SIG-M5 (cell line): ENCODE measurements at regions not wholly inside any gene's neighbourhood (a gene's known extent, or its start where the extent isn't known, plus 50 kb on each side); places are given as distances from the start of the nearest gene placed in this dataset.
"Not testable (repeated sequence)": the region's sequence is repeated elsewhere in the genome, so short reads cannot be mapped to it uniquely, and the experiment has no call there.

Source experiments
- DNase-seq: peaks from one replicate; lab custom pipeline; 2025; lab: John Stamatoyannopoulos, UW

DNA sequence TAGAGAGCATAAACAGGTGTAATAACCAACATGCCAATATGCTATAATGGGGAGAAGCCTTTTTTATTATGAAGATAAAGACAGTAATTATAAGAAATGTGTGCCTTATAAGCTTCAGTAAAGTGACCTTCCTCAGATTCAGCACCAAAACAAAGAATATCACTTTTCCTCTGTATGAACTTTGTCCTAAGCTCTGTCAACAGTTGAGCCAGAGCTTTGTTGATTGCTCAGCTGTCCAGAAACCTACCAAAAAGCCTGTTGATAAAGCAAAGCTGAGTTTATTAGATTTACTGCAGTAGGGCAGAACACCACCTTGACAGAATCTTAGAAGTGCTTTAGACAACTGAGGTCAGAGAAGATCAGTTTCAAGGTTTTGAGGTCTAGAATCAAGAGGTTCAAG is 635.3 kb downstream of the EDEM1 start:
- no peak for DNase-seq

DNA sequence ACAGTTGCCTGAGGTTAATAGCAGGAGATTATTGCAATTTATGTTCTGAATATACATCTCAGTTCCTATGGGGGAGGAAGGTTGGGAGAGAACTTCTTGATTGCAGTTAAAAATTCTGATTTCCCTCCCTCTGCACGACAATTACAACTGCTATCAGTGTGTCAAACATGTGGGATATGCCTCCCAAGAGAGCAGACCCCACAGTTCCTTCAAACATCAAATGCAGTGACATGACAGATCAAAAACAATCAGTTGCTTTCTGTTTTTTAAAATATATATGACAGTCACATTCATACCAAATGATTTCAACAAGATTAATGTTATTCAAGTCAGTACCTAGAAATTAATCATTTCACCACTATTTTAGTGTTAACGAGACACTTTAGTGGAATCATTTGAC is 639.0 kb downstream of the EDEM1 start:
- no peak for DNase-seq

DNA sequence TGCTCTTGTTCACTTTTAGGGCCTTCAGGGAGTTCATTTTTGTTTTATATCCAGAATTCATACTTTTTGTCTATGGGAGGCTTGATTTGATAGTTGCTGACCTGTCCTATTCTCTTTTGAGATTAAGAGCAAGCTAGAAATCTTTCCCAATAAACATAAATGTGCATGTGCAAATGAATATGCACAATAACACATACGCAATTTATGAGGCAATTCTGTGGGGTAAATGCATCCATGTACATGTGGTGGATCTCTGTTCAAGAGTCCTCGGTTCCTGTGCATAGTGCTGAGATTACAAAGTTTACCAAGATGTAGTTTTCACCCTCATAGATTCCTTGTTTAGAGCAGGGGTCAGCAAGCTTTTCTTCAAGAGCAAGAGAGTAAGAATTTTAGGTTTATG is 640.7 kb downstream of the EDEM1 start:
- DNase-seq = no peak

DNA sequence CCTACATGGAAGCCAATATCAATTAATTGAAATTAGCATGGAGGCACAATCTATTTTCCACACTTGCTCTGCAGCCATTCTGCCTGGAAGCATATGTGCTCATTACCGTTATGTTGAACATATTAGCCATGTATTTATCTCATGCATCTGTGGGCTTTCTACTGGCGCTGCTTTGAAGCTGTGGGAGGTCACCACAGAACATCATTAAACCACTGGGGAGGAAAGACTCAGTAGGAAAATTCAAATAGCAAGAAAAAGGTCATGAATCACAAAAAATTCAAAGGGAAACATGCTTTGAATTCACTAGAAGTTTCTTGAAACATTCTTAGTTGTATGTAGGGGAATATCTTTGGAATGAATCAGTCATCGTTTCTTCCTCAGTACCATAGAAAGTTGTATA is 652.5 kb downstream of the EDEM1 start:
- DNase-seq = no peak

DNA sequence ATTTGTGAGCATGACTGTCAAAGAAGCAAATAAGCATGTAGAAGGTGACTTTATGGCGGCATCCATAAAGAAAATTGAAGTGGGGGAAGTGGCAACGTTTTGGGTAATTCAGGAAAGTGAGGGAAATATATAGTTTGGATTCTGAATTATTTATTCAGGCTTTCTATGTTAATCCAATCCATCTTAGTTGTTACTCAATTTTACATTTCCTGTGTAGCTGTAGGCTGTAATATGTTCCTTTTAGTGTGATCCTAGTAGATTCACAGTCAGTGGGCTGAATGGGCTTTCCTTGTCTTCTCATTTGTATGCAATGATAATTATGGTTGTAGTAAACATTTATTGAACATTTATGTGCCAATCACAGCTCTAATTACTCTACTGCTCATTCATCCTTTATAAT is 654.1 kb downstream of the EDEM1 start:
- DNase-seq = no peak

DNA sequence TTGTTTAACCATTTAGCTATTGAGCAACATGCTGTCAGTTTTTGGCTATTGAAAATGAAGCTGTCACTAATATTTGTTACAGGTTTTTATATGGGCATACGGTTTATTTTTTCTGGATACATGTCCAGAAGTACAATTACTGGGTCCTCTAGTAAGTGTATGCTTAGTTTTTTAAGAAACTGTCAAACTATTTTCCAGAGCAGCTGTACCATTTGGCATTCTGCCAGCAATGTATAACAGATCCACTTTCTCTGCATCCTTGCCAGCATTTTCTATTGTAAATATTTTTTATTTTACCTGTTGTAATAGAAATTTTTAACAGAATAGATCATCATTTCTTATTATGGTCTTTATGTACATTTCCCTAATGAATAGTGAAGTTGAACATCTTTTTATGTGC is 658.8 kb downstream of the EDEM1 start:
- DNase-seq = no peak

DNA sequence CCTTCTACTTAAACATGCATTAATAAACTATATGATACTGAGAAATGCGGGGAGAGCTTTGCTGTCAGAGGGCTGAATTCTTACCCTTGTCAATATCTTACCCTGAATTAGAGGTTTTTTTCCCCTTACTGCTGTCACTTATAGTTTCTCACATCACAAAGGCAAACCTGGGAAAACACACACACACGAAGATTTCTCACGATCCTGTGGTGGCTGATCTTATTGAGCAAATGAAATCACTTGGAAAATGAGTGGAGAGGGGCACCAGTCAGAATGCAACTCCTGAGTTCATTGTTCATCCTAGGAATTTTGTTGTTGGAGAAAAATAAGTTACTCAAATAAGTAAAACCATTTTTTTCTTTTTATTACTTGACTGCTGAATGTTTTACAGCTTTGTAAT is 673.6 kb downstream of the EDEM1 start:
- DNase-seq = no peak

DNA sequence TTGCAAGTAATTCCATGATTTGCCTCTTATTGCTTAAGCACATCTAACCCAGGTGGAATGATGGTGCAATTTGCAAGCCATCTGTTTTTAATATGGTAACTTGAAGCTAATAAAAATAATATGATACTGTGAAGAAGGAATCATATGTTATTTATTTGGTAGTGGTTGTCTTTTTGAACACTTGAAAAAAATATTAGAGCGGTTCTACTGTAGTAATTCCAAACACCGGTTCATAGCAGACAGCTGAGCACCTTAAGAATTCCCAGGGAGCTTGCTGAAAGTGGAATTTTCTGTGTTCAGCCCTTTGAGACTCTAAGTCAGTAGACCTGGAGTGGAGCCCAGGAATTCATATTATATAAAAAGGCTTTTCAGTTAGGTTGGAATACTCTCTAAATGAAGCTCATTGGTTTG is 687.4 kb downstream of the EDEM1 start:
- DNase-seq = no peak

DNA sequence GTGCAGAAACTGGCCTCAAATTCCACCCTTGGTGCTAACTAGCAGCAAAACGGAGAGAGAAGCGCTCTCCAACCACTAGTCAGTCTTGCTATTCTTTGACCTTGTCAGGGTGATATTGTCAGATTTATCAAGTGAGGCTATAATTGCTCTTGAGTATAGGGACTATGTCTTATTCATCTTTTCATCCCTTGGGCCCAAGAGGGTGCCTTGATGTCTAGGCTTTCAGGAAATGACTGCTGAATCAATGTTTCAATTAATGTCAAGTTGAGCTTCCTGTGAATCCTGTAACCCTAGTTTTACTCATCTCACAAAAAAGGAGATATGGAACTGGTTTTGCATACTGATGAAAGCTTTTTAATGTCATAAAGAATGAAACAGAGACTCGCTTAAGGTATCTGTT is 701.3 kb downstream of the EDEM1 start:
- no peak for DNase-seq

DNA sequence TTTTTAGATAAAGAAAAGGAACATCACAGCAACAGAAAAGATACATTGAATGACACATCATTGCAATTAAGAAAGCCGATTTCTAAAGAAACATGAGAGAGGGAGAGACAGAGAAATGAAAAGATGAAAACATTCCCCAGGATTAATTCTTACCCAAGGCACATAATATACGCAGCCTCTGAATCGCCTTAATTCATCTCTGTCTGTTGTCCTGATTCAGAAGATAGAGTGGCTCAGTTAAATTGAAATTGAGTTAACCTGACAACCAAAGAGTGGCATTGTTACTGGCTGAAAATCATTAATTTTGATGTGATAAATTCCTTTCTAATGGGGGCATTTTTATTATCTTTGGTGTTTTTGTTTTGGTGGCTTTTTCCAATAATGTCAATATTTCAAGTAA is 701.9 kb downstream of the EDEM1 start:
- no peak for DNase-seq

DNA sequence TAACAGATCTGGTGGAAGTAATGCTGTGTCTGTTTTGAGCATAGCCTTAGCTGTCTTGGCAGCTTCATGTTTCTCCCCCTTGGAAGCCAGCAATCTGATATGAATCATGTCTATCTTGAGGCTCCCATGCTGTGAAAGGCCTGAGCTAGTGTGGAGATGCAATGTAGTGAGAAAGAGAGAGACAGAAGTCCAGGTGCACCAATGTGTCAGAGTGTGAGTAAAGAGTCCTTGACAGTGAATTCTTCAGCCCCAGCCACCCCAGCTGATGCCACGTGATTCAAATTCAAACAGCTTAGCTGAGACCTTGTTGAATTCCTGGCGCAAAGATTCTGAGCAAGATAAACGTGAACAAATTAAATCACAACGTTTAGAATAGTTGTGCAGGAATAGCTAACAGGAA is 704.2 kb downstream of the EDEM1 start:
- no peak for DNase-seq

DNA sequence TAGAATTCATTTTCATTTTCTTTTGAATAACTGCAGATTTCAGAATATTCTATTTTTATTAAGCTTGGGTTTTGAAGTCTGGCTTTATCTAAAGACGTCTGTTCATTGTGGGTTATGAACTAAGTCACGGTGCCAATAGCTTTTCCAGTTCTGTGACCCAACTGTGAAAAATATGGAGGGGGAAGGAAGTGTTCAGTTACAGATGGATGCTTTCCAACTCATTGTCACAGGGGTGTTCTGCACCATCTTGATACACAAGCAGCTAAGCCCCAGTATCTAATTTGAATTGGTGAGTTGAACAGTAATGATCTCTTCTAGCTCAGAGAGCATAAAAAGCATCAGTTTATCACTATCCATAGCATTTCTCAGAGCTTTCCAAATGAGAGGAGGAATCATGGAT is 710.6 kb downstream of the EDEM1 start:
- DNase-seq = no peak

DNA sequence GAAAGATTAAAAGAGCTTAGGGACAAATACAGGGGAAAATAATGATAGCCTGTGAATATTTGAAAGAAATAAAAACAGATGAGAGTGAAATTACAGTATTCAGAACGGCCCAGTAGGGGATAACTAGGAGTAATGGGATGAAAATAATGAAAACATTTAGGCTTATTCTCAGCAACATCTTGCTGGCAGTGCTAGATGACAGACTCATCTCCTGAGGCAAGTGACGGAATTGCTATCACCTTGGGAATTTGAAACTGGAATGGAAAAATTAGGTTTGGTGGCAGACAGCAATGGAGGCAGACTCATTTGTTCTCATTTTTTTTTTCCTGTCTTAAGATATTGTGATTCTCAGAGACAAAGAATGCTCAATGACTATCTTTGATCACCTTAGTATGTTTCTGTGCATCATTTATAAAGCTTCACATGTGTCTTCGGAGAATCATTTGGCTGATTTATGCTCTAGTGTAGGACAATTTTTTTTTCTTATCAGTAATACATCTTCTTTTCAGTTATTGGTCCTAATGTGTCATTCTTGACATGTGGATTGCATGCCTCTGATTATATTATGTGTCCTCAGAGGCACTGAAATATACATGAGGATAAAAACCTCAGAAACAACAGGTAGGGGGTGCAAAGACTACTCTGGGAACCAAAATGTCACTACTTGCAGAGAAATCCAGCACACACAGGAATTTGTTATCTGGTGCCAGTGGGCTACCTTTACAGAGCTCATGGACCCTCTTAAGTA is 711.7 kb downstream of the EDEM1 start:
- DNase-seq = no peak

DNA sequence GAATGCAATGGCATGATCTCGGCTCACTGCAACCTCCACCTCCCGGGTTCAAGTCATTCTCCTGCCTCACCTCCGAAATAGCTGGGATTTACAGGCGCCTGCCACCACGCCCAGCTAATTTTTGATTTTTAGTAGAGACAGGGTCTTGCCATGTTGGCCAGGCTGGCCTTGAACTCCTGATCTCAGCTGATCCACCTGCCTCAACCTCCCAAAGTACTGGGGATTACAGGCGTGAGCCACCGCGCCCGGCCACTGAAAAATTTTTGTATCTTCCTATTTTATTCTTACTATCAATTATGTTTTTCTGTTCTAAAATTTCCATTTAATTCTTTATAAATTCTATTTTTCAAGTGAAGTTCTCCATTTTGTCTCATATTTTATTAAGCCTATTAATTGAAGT is 730.4 kb downstream of the EDEM1 start:
- DNase-seq = no peak

DNA sequence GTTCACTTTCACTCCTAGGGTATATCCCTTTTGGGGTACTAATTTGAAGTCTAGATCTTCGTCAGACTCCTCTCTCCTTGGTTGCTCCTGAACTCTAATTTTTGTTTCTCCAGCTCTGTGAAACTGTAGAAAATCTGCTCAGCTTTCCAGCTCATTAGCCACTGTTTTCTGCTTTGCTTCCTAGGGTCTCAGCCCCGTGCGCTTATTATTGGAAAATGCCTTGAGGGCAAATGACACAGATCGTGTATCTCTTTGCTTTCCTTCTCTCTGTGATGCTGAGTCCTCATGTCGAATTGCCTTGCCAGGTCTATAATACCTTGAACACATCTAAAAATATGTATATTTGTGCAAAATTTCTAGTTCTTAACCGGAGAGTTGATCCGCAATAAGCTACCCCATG is 731.1 kb downstream of the EDEM1 start:
- DNase-seq = no peak

DNA sequence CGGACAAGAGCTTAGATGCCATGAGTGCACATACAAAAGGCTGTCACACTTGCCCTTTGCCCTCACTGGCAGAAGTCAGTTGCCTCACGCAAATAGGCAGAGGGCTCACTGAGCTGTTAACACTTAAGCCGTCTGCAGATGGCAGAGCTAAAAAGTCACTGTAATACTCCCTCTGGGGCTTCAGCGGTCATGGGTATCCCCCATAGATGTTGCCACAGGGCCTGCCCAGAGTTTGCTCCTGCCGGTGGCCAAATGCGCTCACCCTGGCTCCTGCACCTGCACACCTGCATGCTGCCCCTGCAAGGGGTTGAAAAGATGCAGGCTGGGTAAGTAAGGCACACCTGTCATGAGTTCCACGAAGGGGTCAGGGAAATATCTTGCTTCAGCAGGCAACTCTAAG is 741.5 kb downstream of the EDEM1 start:
- DNase-seq = no peak

DNA sequence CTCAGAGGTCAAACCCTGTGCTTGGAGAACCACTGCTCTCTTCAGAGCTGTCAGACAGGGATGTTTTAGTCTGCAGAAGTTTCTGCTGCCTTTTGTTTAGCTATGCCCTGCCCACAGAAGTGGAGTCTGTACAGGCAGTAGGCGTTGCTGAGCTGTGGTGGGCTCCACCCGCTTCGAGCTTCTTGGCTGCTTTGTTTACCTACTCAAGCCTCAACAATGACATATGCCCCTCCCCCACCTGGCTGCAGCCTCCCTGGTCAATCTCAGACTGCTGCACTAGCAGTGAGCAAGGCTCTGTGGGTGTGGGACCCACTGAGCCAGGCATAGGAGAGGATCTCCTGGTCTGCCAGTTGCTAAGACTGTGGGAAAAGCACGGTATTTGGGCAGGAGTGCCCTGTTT is 756.6 kb downstream of the EDEM1 start:
- not testable (repeated sequence) for DNase-seq

DNA sequence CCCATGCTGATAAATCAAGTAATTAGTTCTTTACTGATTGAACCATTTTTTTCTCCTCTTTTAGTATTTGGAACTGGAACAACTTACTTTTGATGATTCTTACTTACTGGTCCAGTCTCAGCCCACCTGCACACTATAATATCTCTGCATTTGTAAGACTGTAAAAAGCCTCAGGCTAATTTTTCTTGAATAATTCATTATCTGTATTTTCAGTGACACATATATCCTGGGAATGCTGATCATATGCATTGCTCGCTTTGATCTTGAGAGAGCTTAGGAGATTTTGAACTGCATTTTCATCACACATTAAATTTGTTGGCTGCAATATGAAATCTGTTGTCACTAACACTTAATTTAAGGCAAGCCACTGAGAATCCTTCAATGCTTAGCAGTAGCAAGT is 760.6 kb downstream of the EDEM1 start:
- no peak for DNase-seq

DNA sequence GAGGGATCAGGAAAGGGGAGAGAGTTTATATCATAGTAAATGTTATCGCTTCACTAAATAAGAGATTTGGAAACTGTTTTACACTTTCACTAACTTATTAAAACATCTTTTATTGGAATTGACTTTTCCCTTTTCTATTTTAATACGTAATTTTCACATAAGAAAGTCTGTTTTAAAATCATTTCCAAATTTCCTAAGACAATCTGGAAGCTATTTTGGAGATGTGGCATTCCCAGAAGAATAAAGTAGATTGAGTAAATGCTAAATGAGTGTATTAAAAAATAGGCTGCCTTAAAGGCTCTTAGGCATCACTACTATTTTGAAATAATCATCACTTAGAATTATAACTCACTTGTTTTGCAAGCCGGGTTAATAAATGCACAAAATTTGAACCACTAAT is 763.5 kb downstream of the EDEM1 start:
- no peak for DNase-seq

DNA sequence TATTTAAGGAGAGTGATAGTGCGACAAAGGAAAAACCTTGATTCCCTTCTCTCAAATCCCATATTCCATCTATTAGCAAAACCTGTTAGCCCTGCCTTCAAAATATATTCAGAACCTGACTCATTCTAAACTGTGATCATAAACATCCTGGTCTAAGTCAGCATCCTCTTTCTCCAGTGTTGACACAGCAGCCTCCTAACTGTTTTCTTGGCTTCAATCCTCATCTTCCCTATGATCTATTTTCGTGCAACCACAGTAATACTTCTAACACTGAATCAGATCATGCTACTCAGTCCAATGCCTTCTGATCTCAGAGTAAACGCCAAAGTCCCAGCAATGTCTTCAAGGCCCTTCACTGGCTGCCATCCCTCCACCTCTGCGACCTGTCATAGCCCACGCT is 785.1 kb downstream of the EDEM1 start:
- no peak for DNase-seq

DNA sequence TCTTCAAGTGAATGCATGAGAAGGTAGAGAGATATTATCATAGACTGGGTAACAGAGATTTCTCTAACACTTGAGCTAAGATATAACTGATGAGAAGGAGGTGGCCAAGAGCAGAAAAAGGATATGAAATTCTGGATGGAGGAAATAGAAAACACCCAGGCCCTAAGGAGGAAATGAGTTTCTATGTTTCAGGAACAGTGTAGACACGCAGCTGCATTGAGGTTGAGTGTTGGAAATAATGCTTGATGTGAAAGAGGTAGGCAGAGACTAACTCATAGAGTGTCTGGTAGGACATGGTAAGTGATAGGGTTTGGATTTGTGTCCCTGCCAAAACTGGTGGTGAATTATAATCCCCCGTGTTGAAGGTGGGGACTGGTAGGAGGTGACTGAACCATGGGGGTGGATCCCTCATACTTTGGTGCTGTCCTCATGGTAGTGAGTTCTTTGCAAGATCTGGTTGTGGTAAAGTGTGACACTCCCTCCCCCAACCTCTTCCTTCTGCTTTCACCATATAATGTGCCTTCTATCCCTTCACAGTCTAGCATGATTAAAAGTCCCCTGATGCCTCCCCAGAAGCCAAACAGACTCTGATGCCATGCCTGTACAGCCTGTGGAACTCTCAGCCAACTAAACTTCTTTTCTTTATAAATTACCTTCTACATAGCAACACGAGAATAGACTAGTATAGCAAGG is 787.3 kb downstream of the EDEM1 start:
- DNase-seq = no peak

DNA sequence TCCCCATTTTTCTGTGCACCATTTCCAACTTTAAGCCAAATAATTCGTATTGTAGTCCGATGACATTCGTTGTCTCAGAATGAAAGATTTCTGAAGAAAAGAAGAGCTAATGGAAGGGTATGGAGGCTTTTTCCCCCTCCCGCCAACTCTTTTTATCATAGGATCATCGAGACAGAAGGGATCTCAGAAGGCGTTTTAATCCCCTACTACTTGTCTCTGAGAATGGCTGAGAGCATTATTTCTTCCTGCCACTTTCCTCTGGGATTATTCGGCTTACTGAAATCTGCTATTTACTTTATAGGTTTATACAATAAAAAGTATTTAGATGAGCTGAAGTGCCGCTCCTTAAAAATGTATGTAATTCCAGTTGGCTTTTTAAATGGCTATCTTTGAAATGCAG is 789.8 kb downstream of the EDEM1 start:
- DNase-seq = no peak

DNA sequence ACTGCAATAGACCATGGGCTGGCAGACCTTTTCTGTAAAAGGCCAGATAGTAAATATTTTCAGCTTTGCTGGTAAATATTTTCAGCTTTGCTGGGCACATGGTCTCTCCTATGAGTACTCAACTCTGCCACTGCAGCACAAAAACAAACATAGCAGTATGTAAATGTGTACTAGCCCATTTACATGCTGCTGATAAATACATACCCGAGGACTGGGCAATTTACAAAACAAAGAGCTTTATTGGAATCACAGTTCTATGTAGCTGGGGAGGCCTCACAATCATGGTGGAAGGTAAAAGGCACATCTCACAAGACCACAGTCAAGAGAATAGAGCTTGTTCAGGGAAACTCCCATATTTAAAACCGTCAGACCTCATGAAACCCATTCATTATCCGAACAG is 793.0 kb downstream of the EDEM1 start:
- DNase-seq = no peak

DNA sequence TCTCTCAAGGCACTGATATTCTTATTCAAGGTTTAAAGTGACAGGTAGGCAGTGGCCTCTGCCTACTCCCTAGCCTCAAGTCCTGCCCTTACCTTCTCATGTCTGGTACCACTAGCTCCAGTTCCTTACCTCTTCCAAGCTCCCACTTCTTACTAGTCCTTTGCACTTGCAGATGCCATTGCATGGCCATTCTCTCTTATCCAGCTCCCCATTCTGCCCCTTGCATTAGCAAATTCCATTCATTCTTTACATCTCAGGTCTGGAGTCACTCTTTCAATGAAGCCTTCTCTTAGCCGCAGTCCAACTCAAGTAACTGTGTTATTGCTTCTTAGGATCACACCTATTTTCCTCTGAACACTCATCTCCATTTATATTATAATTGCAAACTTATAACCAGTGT is 807.1 kb downstream of the EDEM1 start:
- DNase-seq = no peak
